IPS-15b (cell line): ENCODE measurements at regions not wholly inside any gene's neighbourhood (a gene's known extent, or its start where the extent isn't known, plus 50 kb on each side); places are given as distances from the start of the nearest gene placed in this dataset.

ENCODE experiments used
- H3K27me3 ChIP-seq: one replicate; pipeline ENCODE4 v1.6.1; 2013; ENCODE audit warnings: low read length; ENCODE audit not compliant: control insufficient read depth, insufficient read depth
- H3K36me3 ChIP-seq: one replicate; pipeline ENCODE4 v1.6.1; 2013; ENCODE audit warnings: low read length; ENCODE audit not compliant: control insufficient read depth, insufficient read depth
- H3K4me1 ChIP-seq: one replicate; pipeline ENCODE4 v1.6.1; 2013; ENCODE audit warnings: mild to moderate bottlenecking, low read length; ENCODE audit not compliant: control insufficient read depth, insufficient read depth
- H3K4me3 ChIP-seq: one replicate; pipeline ENCODE4 v1.5.1; 2013; ENCODE audit warnings: low read depth, low read length
- H3K9ac ChIP-seq: one replicate; pipeline ENCODE4 v1.6.1; 2013; ENCODE audit warnings: low read depth, mild to moderate bottlenecking, low read length
- H3K9me3 ChIP-seq: one replicate; pipeline ENCODE4 v1.6.1; 2013; ENCODE audit warnings: mild to moderate bottlenecking, low read length; ENCODE audit not compliant: control insufficient read depth, insufficient read depth

DNA sequence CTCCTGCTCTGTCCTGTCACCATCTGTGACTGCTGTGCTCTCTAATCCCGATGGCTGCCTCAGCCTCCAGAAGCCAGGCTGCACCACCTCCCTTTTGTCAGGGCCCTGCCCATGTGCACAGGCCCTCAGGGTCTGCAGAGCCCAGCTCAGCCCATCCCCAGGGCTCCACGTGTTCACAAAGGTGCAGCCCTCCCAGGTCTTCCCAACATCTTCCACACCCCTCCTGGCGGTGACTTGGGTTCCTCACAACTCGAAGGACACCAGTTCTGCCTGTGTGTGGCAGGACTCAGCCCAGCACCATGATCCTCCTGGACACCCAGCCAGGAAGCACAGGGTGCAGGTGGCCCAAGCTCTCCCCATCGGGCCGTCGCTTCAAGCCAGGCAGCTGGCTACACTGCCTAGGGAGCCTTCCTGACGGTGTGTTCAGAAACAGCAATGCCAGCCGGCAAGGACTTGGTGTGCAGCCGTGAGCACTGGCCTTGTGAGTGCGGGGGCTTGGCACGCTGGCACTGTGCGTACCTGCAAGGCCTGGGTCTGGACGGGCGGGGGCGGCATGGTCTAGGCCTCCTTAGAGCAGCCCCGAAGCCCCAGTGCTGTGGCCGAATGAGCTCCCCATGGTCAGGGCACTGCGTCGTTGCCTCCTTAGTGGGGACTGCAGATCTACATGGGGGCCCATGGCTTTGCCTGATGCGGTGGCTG is 96.1 kb downstream of the MRPL36 start:
- H3K4me1 ChIP-seq, result peaks cover 2% of the 10 kb centered on the region
- H3K9me3 ChIP-seq, result no peaks in the 10 kb centered on the region
- H3K4me3 ChIP-seq, result no peak overlapping the region
- no peaks in the 10 kb centered on the region for H3K36me3 ChIP-seq
- H3K27me3 ChIP-seq, result peaks cover 5% of the 10 kb centered on the region
- H3K9ac ChIP-seq, result no peak overlapping the region

DNA sequence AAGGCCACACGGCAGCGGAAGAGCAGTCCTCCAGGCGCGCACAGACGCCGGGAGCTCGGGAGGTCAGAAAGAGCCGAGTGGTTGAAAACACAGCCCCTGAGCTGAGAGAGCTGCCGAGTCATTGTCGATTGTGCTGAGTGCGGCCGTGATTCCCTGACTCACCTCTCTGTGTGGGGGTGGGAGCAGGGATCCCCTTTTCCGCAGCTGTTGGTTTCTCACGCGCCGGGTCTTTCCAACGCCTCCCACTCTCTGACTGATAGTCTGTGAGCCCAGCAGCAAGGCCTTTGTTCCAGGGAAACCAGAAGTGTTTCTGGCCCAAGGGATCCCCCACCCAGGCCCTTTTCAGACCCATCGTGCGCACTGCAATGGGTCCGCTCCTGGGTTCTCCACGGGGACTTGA is 97.3 kb downstream of the MRPL36 start:
- no peaks in the 10 kb centered on the region for H3K36me3 ChIP-seq
- H3K9ac ChIP-seq, result no peak overlapping the region
- H3K4me1 ChIP-seq, result peaks cover 2% of the 10 kb centered on the region
- H3K27me3 ChIP-seq, result no peaks in the 10 kb centered on the region
- H3K4me3 ChIP-seq, result no peak overlapping the region
- no peaks in the 10 kb centered on the region for H3K9me3 ChIP-seq

DNA sequence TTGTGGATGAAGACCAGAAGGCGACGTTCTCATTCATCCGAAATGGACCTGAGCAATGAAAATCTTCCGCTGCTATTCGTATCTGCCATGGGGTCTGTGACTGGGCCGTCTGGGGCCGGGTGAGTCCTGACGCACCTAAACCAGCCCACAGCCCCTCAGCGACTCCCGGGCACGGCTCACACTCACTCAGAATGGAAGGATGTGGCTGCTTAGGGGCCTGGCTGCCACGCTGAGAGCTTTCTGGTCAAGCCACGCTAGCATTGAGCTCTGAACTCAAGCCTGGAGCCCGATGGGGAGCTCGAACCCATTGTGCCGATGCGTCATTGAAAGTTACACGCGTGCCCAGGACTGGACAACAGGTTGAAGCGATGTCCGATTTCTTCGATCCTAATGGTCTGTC is 97.8 kb downstream of the MRPL36 start:
- no peaks in the 10 kb centered on the region for H3K9me3 ChIP-seq

DNA sequence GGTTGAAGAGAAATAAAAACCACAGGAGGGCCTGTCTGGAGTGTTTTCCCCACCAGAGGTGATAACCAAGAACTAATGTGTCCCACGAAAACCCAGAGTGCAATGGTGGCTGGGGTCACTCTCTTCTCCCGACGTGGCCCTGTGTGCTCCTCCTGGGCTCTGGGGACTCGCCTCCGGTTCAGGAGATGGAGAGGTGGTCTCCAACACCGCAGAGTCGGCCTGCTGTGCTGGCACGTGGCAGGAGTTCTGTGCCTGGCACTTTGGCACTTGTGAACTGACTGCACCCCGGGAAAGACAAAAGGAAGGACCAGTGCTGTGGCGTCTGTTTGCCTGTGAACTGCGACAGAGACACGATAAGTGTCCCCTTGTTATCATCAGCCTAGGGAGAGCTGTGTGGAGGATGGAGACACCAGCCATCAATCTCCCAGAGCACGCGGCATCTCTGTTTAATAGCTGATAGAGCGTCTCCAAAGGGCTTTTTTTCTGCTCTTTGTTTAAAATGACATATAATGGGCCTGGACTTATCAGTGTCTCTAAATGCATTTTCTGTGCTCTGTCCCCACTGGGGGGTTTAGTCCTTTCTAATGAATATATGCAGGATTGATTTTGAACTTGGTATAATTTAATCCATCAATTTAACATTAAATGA is 98.3 kb downstream of the MRPL36 start:
- no peak overlapping the region for H3K9ac ChIP-seq
- peaks cover 2% of the 10 kb centered on the region for H3K4me1 ChIP-seq
- H3K4me3 ChIP-seq, result no peak overlapping the region
- no peaks in the 10 kb centered on the region for H3K27me3 ChIP-seq
- H3K36me3 ChIP-seq, result no peaks in the 10 kb centered on the region
- no peaks in the 10 kb centered on the region for H3K9me3 ChIP-seq

More for the DNA sequence above, 97.8 kb downstream of the MRPL36 start:
- Histone ChIP-seq H3K4me3 (no peak overlapping the region), H3K9ac (no peak overlapping the region), H3K36me3 (no peaks in the 10 kb centered on the region), H3K4me1 (peaks cover 2% of the 10 kb centered on the region), H3K27me3 (no peaks in the 10 kb centered on the region)

DNA sequence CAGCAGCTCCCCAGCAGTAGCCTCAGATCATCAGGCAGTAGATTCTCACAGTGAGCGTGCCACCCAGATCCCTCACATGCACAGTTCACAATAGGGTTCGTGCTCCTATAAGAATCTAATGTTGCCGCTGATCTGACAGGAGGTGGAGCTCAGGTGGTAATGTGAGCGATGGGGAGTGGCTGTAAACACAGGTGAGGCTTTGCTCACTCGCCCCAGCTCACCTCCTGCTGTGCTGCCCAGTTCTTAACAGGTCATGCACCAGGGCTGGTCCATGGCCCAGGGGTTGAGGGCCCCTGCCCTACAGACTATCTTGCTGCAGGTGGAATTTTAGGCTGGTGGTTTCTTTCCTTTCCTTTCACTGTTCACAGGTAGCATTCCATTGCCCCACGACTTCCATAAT is 100.2 kb downstream of the MRPL36 start:
- Histone ChIP-seq H3K9me3 (no peaks in the 10 kb centered on the region), H3K9ac (no peak overlapping the region), H3K27me3 (no peaks in the 10 kb centered on the region), H3K36me3 (no peaks in the 10 kb centered on the region), H3K4me1 (peaks cover 2% of the 10 kb centered on the region), H3K4me3 (no peak overlapping the region)

DNA sequence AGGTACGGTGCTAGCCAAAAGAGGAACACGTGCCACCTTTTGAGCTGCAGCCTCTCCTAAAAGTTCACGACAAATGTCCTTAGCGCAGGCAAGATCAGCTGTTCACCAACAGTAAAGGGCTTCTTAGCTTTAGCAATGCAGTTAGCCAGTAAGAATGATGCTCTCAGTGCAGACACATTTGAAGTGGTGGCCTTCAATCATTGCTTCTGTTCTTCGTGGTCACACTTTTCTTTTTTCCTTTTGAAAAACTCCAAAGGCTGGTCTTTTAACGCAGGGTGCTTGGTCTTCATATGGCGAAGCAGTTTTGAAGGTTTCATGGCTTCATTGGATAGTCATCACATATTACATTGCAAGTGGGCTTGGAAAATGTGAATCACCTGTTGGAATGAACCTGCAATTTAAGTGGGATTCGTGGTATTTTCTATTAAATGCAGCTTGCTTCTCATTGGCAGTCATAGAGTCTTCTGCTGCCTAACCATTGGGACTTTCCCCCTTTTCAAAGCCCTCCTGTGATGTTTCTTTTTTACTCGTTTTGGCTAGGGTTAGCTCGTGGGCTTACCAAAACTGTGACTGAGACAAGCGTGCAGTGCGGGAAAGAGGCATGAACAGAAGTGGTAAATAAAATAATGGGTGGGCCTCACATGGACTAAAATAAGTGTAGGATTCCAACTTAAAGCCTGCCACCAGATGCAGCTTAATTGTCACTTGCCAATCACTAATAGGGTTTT is 100.9 kb downstream of the MRPL36 start:
- Histone ChIP-seq H3K9me3 (no peaks in the 10 kb centered on the region), H3K27me3 (no peaks in the 10 kb centered on the region), H3K4me3 (no peak overlapping the region), H3K36me3 (no peaks in the 10 kb centered on the region), H3K4me1 (peaks cover 2% of the 10 kb centered on the region), H3K9ac (no peak overlapping the region)

DNA sequence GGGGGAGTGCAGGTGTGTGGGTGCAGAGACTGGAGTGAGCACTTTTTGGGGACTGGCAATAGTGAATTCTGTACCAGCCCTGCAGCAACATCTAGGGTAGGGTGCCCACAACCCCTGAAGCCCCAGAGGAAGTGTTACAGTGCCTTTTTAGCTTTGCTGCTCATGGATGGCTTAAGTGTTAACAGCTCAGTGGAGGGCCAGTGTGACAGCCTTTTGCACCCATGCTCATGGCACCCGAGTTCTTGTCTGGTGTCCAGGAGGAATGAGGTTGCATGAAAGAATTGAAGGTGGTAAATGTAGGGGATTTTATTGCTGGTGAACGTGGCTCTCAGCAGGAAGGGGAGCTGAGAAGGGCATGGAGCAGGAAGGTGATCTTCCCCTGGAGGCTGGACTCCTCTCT is 107.3 kb downstream of the MRPL36 start:
- Histone ChIP-seq H3K36me3 (no peaks in the 10 kb centered on the region), H3K27me3 (no peaks in the 10 kb centered on the region), H3K4me1 (no peaks in the 10 kb centered on the region), H3K4me3 (no peak overlapping the region), H3K9ac (no peak overlapping the region), H3K9me3 (no peaks in the 10 kb centered on the region)

DNA sequence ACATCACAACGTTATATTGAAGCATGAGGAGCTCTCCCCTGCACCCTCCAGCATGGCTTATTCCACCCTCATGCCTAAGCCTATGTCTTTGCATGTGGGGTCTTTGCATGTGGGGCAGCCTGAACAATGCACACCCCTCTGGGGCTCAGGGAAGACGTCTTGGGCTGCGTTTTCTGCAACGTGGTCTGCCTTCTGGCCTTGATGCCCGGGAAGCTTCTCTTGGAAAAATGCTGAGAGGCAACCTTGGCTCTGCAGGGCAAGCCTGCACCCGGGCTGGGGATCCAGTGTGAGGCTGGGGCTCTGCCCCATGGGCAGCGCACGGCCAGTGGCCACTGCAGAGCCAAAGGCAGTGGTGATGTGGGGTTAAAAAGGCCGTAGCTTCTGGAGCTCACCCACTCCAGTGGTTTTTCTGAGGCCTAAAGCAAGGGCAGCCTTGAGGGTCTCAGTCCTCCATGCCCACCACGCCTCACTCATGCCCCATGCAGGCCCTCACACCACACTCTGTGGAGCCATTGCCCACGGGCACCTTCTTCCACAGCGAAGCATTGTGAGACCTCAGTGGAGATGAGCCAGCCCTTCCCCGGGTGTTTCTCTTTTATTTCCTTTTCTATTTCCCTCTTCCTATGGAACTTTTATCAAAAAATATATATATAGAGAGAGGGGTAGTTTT is 112.2 kb downstream of the MRPL36 start:
- H3K27me3 ChIP-seq, result no peaks in the 10 kb centered on the region
- no peak overlapping the region for H3K4me3 ChIP-seq
- no peaks in the 10 kb centered on the region for H3K9me3 ChIP-seq
- H3K4me1 ChIP-seq, result no peaks in the 10 kb centered on the region
- no peak overlapping the region for H3K9ac ChIP-seq
- H3K36me3 ChIP-seq, result no peaks in the 10 kb centered on the region

DNA sequence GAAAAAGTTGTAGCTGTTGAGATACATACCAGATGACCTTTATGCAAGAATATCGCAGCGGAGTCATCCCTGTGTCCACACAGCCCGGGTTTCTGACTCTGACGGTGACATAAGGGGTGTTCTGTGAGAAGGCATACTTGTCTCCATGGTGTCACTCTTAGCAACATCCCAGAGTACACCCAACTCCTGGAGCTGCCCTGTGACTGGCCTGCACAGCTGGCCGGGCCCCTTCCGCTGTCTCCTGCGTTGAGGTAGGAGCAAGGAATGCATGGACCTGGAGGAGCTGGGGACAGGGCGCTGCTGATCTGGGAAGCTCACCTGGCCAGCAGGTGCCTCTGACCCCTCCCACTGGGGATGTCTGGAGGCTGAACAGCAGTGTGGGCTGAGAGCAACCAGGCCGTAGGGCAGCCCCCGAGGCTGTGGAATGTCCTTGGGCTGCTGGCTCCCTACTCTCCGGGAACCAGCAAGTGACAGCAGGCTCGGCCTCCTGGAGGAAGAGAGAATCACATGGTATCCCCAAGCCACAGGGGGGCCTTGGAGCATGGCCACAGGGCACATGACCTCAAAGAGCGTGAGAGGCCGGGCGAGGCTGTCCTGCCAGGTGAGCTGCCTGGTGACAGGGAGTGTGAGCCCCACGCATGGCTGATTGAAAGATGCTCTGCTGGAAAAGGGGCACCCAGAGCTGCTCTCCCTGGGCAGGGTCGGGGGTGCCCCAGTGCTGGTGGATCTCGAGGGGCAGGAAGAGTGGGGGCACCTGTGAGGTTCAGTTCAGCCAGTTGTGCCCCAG is 113.4 kb downstream of the MRPL36 start:
- Histone ChIP-seq H3K4me3 (no peak overlapping the region), H3K4me1 (no peaks in the 10 kb centered on the region), H3K36me3 (no peaks in the 10 kb centered on the region), H3K9me3 (no peaks in the 10 kb centered on the region), H3K27me3 (no peaks in the 10 kb centered on the region), H3K9ac (no peak overlapping the region)

DNA sequence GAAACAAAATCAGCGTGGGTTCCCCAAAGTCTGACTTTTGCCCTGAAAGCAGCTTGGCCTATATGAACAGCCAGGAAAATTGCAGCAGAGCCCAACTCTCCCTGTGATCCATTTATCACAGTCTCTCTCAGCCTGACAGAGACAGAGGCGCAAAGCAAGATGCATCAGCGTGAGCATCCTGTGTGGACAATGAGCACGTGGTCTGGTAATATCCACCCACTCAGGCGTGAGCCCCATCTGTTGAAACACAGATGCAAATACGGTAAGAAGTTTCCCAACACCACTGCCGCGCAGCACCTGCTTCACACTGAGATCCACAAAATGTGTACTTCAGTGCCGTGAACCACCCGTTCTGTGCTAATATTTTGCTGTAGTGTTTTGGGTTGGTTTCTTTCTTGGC is 114.6 kb downstream of the MRPL36 start:
- Histone ChIP-seq H3K9ac (no peak overlapping the region), H3K4me1 (no peaks in the 10 kb centered on the region), H3K4me3 (no peak overlapping the region), H3K36me3 (no peaks in the 10 kb centered on the region), H3K9me3 (no peaks in the 10 kb centered on the region), H3K27me3 (no peaks in the 10 kb centered on the region)

DNA sequence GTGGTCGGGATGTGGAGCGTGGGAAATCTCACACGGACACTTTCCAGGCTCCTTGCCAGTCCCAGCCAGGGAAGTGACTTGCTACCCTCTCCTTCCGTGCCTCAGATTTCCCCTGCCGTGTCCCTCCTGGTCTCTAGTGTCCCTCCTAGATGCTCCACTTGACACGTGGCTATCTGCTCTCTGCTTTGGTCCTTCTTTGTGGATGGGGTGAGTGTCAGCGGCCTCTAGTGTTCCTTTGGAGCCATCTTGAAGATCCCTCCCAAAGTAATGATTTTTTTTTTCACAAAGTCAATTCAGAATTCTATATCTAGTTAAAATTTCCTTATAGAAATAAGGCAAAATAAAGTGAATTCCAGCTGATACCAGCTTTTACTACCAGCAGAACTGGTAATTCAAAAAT is 117.7 kb downstream of the MRPL36 start:
- no peaks in the 10 kb centered on the region for H3K4me1 ChIP-seq
- no peaks in the 10 kb centered on the region for H3K36me3 ChIP-seq
- no peak overlapping the region for H3K4me3 ChIP-seq
- no peak overlapping the region for H3K9ac ChIP-seq
- H3K9me3 ChIP-seq, result peaks cover 4% of the 10 kb centered on the region
- no peaks in the 10 kb centered on the region for H3K27me3 ChIP-seq
